Parathyroid adenoma (tissue), 2 donors: ENCODE measurements at regions not wholly inside any gene's neighbourhood (a gene's known extent, or its start where the extent isn't known, plus 50 kb on each side); places are given as distances from the start of the nearest gene placed in this dataset.

Experiments
- H2AFZ ChIP-seq: fragments of 300-600 bp; sonication (generic); one replicate; pipeline ENCODE4 v1.7.0; 2017; ENCODE audit warnings: antibody characterized with exemption, mild to moderate bottlenecking
- H3K27ac ChIP-seq: fragments of 300-600 bp; sonication (generic); one replicate; pipeline ENCODE4 v1.7.0; 2017
- H3K27me3 ChIP-seq: fragments of 300-600 bp; sonication (generic); one replicate; pipeline ENCODE4 v1.7.0; 2017; ENCODE audit warnings: low read length; ENCODE audit not compliant: control insufficient read depth, insufficient read depth
- H3K36me3 ChIP-seq: fragments of 300-600 bp; sonication (generic); one replicate; pipeline ENCODE4 v1.7.0; 2017; ENCODE audit warnings: low read length; ENCODE audit not compliant: control insufficient read depth, insufficient read depth
- H3K4me1 ChIP-seq: fragments of 300-600 bp; sonication (generic); one replicate; pipeline ENCODE4 v1.7.0; 2017; ENCODE audit warnings: control low read depth
- H3K4me2 ChIP-seq: fragments of 300-600 bp; sonication (generic); one replicate; pipeline ENCODE4 v1.7.0; 2017; ENCODE audit warnings: low read length
- H3K4me3 ChIP-seq: fragments of 300-600 bp; sonication (generic); one replicate; pipeline ENCODE4 v1.7.0; 2017; ENCODE audit warnings: low read depth, low read length
- H3K79me2 ChIP-seq: fragments of 300-600 bp; sonication (generic); one replicate; pipeline ENCODE4 v1.7.0; 2017; ENCODE audit warnings: control low read depth
- H3K9ac ChIP-seq: fragments of 300-600 bp; sonication (generic); one replicate; pipeline ENCODE4 v1.7.0; 2017; ENCODE audit warnings: mild to moderate bottlenecking
- H3K9me3 ChIP-seq: fragments of 300-600 bp; sonication (generic); one replicate; pipeline ENCODE4 v1.7.0; 2017; ENCODE audit warnings: low read length; ENCODE audit not compliant: control insufficient read depth
- TF ChIP-seq, protein P1 (sequence below): fragments of 300-600 bp; sonication (generic); IDR thresholded peaks from one replicate; pipeline ENCODE4 v1.7.0; 2017; ENCODE audit warnings: antibody characterized with exemption, mild to moderate bottlenecking
- donor health status: primary hyperparathyroidism.

DNA sequence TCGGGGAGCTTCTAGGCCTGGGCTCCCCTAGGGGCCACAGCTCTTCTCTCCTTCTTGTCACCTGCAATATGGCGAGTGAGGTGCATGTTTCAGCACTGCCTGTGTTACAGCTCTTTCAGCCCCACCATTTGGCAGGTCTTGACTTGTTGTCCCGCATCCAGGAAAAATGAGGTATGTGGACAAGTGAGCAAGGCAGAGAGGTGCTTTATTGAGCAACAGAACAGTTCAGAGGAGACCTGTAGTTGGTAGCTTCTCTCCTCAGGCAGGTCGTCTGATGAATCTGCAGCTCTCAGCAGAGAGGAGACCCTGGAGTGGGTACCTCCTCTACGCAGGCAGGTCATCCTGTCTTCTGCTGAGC lies 208.2 kb upstream of the USP25 start:
- Histone ChIP-seq H3K27ac (no peak overlapping the region), H3K4me3 (no peak overlapping the region), H3K36me3 (no peaks in the 10 kb centered on the region), H3K9me3 (no peaks in the 10 kb centered on the region), H2AFZ (no peak overlapping the region), H3K27me3 (no peaks in the 10 kb centered on the region), H3K4me2 (no peak overlapping the region), H3K4me1 (no peaks in the 10 kb centered on the region), H3K9ac (no peak overlapping the region), H3K79me2 (no peaks in the 10 kb centered on the region)
- TF ChIP-seq, protein P1, sequence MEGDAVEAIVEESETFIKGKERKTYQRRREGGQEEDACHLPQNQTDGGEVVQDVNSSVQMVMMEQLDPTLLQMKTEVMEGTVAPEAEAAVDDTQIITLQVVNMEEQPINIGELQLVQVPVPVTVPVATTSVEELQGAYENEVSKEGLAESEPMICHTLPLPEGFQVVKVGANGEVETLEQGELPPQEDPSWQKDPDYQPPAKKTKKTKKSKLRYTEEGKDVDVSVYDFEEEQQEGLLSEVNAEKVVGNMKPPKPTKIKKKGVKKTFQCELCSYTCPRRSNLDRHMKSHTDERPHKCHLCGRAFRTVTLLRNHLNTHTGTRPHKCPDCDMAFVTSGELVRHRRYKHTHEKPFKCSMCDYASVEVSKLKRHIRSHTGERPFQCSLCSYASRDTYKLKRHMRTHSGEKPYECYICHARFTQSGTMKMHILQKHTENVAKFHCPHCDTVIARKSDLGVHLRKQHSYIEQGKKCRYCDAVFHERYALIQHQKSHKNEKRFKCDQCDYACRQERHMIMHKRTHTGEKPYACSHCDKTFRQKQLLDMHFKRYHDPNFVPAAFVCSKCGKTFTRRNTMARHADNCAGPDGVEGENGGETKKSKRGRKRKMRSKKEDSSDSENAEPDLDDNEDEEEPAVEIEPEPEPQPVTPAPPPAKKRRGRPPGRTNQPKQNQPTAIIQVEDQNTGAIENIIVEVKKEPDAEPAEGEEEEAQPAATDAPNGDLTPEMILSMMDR, result no peak

DNA sequence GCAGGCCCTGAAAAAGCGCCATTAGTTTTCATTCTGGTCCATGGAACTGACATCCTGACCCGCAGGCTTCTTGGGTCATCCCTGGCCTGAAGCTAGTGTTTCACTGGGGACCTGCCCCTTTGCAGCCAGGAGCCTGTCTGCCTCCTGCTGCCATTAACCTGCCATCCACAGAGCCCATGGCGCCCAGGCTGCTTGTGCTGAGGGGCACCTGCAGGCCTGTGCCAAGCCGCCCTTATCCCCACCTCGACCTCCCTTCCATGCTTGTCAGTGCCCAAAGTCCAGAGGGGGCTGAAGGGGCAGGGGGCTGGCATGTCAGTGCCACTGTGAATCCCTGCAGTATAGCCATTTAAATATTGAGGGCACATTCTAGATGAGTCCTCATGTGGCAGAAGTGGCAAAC lies 207.6 kb upstream of the USP25 start:
- H3K4me1 ChIP-seq, result no peaks in the 10 kb centered on the region
- H3K79me2 ChIP-seq, result no peaks in the 10 kb centered on the region
- TF ChIP-seq, protein P1, result no peak
- no peaks in the 10 kb centered on the region for H3K9me3 ChIP-seq
- H3K4me2 ChIP-seq, result no peak overlapping the region
- no peaks in the 10 kb centered on the region for H3K27me3 ChIP-seq
- no peaks in the 10 kb centered on the region for H3K36me3 ChIP-seq
- no peak overlapping the region for H3K4me3 ChIP-seq
- H2AFZ ChIP-seq, result no peak overlapping the region
- no peak overlapping the region for H3K27ac ChIP-seq
- H3K9ac ChIP-seq, result no peak overlapping the region

DNA sequence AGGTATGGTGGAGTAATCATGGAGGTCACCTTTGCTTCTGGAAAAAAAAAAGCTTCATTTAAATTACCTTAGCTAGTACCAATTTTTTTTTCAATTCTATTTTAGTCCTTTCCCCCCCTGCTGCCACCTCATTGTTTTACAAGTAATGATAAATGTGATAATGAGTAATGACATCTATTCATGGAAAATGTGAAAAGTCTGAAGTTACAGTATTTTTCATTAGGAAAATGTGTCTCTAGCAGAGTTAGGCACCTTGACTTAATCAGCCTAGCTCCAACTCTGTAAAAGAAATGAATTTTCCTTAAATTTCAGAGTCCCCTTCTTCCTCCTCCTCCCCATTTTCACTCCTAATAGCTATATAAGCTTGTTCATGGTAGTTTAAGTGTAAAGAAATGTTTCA lies 204.9 kb upstream of the USP25 start:
- H3K27ac ChIP-seq, result no peak overlapping the region
- no peaks in the 10 kb centered on the region for H3K4me1 ChIP-seq
- no peak overlapping the region for H2AFZ ChIP-seq
- no peak overlapping the region for H3K9ac ChIP-seq
- no peaks in the 10 kb centered on the region for H3K36me3 ChIP-seq
- H3K4me2 ChIP-seq, result no peak overlapping the region
- H3K4me3 ChIP-seq, result no peak overlapping the region
- no peaks in the 10 kb centered on the region for H3K27me3 ChIP-seq
- H3K9me3 ChIP-seq, result no peaks in the 10 kb centered on the region
- TF ChIP-seq, protein P1, result no peak
- H3K79me2 ChIP-seq, result no peaks in the 10 kb centered on the region

DNA sequence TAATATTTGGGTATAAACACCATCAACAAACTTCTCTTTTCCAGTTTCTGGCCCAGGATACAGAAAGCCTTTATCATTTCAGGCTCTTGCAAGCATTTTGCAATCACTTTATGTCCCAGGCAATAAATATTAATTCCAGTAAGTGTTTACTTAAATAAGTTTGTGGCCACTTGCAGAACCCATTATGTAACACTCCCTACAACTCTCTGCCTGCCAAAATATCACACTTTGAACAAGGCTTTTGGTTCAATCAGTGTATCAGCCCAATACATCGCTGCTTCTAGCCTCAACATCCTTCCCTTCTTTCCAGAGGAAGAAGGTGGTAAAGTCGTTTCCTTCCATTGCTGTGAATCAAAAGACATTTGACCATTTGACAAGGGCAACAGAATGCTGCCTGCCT lies 203.0 kb upstream of the USP25 start:
- no peaks in the 10 kb centered on the region for H3K36me3 ChIP-seq
- H3K79me2 ChIP-seq, result no peaks in the 10 kb centered on the region
- no peaks in the 10 kb centered on the region for H3K4me1 ChIP-seq
- no peak overlapping the region for H3K27ac ChIP-seq
- no peak overlapping the region for H3K4me3 ChIP-seq
- TF ChIP-seq, protein P1, result no peak
- H2AFZ ChIP-seq, result no peak overlapping the region
- H3K9ac ChIP-seq, result no peak overlapping the region
- no peaks in the 10 kb centered on the region for H3K27me3 ChIP-seq
- H3K4me2 ChIP-seq, result no peak overlapping the region
- no peaks in the 10 kb centered on the region for H3K9me3 ChIP-seq

DNA sequence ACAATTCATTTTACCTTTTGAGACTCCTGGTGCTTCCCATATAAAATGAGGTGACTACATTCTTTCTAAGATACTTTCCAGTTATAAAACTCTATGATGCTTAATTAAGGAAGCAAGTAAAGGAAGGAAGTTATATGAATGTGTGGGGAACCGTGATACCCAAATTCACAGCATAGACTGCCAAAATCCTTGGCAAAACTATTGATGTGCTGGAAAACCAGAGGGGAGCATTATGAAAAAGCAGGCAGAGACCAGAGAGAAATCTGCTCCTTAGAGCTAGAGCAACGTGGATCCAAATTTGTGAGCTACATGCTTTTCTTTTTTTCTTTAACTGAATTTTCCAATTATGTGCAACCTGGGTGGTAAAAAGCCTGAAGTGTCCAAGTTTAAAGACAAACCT lies 201.4 kb upstream of the USP25 start:
- TF ChIP-seq, protein P1, result no peak
- Histone ChIP-seq H3K79me2 (no peaks in the 10 kb centered on the region), H3K4me1 (no peaks in the 10 kb centered on the region), H3K9ac (no peak overlapping the region), H2AFZ (no peak overlapping the region), H3K36me3 (no peaks in the 10 kb centered on the region), H3K4me3 (no peak overlapping the region), H3K27me3 (no peaks in the 10 kb centered on the region), H3K4me2 (no peak overlapping the region), H3K9me3 (no peaks in the 10 kb centered on the region), H3K27ac (no peak overlapping the region)
